CD4-positive, alpha-beta memory T cell (primary cell): ENCODE measurements at regions not wholly inside any gene's neighbourhood (a gene's known extent, or its start where the extent isn't known, plus 50 kb on each side); places are given as distances from the start of the nearest gene placed in this dataset.

Experiments
- CTCF ChIA-PET: fragments of 350-600 bp; sonication (Branson Sonifier 250); formaldehyde crosslinking; loops from one replicate; lab custom pipeline; 2021; ENCODE audit warnings: inconsistent platforms; ENCODE audit not compliant: partially characterized antibody; lab: Charles Lee
- POLR2A ChIA-PET: fragments of 350-600 bp; sonication (Branson Sonifier 250); formaldehyde crosslinking; loops from one replicate; lab custom pipeline; 2021; ENCODE audit not compliant: partially characterized antibody; lab: Charles Lee
- DNase-seq, 5 donors: peaks; one replicate each; pipeline versions ENCODE4 v3.0.0 to v3.0.0-alpha.2; 2020 to 2022; ENCODE audit warnings: mixed read lengths in 1 of 5
- H3K27ac ChIP-seq: one replicate; pipeline ENCODE4 v1.7.0; 2013; ENCODE audit warnings: low read depth, low read length
- H3K27me3 ChIP-seq: 2 replicates; pipeline ENCODE4 v1.7.0; 2013; ENCODE audit warnings: mild to moderate bottlenecking, low read length, moderate library complexity; ENCODE audit not compliant: insufficient read depth
- H3K36me3 ChIP-seq: 2 replicates; pipeline ENCODE4 v1.7.0; 2013; ENCODE audit warnings: mild to moderate bottlenecking, low read length, moderate library complexity; ENCODE audit not compliant: insufficient read depth
- H3K4me1 ChIP-seq: 2 replicates; pipeline ENCODE4 v1.7.0; 2013; ENCODE audit warnings: mild to moderate bottlenecking, low read length, moderate library complexity; ENCODE audit not compliant: insufficient read depth
- H3K4me3 ChIP-seq, 2 donors: one replicate each; pipeline ENCODE4 v1.7.0; 2013; ENCODE audit warnings: low read length in 2 of 2, mild to moderate bottlenecking in 1 of 2
- H3K9me3 ChIP-seq, 2 donors: one replicate each; pipeline ENCODE4 v1.7.0; 2013; ENCODE audit warnings: low read length in 2 of 2, control low read depth in 1 of 2; ENCODE audit not compliant: control insufficient read depth in 1 of 2
- H3K27ac Mint-ChIP-seq, 7 donors: one replicate each; pipeline ENCODE4 v1.8.0; 2020 to 2021; ENCODE audit warnings: mixed read lengths in 7 of 7, mild to moderate bottlenecking in 6 of 7, inconsistent platforms in 3 of 7, moderate library complexity in 3 of 7
- H3K27me3 Mint-ChIP-seq, 2 donors: one replicate each; pipeline ENCODE4 v1.8.0; 2020 to 2021; ENCODE audit warnings: mixed read lengths in 2 of 2
- H3K36me3 Mint-ChIP-seq, 2 donors: one replicate each; pipeline ENCODE4 v1.8.0; 2020 to 2021; ENCODE audit warnings: mixed read lengths in 2 of 2, inconsistent platforms in 1 of 2, mild to moderate bottlenecking in 1 of 2
- H3K4me1 Mint-ChIP-seq, 4 donors: one replicate each; pipeline ENCODE4 v1.8.0; 2020 to 2021; ENCODE audit warnings: mixed read lengths in 4 of 4, mild to moderate bottlenecking in 1 of 4
- H3K4me3 Mint-ChIP-seq, 8 donors: one replicate each; pipeline ENCODE4 v1.8.0; 2020 to 2021; ENCODE audit warnings: mixed read lengths in 8 of 8, mild to moderate bottlenecking in 7 of 8, moderate library complexity in 6 of 8, inconsistent platforms in 3 of 8
- H3K9me3 Mint-ChIP-seq, 8 donors: one replicate each; pipeline ENCODE4 v1.8.0; 2020 to 2021; ENCODE audit warnings: mixed read lengths in 8 of 8, mild to moderate bottlenecking in 5 of 8, inconsistent platforms in 3 of 8, moderate library complexity in 1 of 8
- intact Hi-C: fragments of 100-400 bp; cut with micrococcal nuclease; formaldehyde crosslinking; loops from one replicate; pipeline ENCODE4 v1.15.1; 2023

GRCh38 chrX:51834076-51834475 is 59.3 kb upstream of the MAGED1 start:
- H3K4me3 Mint-ChIP-seq = no peak overlapping the region
- Histone ChIP-seq H3K4me1 (no peaks in the 10 kb centered on the region), H3K4me3 (no peak overlapping the region), H3K27me3 (no peaks in the 10 kb centered on the region), H3K9me3 (no peaks in the 10 kb centered on the region), H3K27ac (no peak overlapping the region), H3K36me3 (no peaks in the 10 kb centered on the region)
- H3K27ac Mint-ChIP-seq = no peak overlapping the region
- H3K9me3 Mint-ChIP-seq = no peaks in the 10 kb centered on the region
- ChIA-PET CTCF (no interaction called here), POLR2A (no interaction called here)
- DNase-seq = no peak
- peaks cover 13 to 16% of the 10 kb centered on the region in 2 donors for H3K36me3 Mint-ChIP-seq
- intact Hi-C loops = no loop called here
- H3K4me1 Mint-ChIP-seq = peaks cover 2 to 13% (median 8%) of the 10 kb centered on the region in 4 donors
- no peaks in the 10 kb centered on the region for H3K27me3 Mint-ChIP-seq

DNA sequence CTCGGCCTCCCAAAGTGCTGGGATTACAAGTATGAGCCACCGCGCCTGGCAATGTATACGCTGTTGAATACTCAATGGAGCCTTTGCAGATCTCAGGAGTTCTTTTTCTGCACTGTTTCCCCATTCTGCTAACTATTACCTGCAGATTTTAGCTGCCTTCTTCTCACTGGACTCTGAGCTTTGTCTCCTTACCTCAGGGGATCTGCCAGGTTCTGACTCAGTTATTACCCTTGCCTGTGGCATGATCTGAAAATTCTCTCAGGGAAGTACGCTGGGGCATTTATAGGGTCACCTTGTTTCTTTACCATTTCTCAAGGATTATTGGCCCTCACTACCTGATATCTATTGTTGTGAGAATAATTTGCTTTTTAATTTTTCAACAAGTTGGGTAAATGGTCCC is 56.6 kb upstream of the MAGED1 start:
- Histone ChIP-seq H3K4me3 (no peak overlapping the region), H3K27me3 (no peaks in the 10 kb centered on the region), H3K4me1 (no peaks in the 10 kb centered on the region), H3K36me3 (no peaks in the 10 kb centered on the region), H3K27ac (no peak overlapping the region), H3K9me3 (no peaks in the 10 kb centered on the region)
- ChIA-PET POLR2A (no interaction called here), CTCF (no interaction called here)
- Mint-ChIP-seq H3K27ac (no peak overlapping the region), H3K4me1 (peaks cover 2 to 13% (median 8%) of the 10 kb centered on the region in 4 donors), H3K4me3 (no peak overlapping the region), H3K9me3 (no peaks in the 10 kb centered on the region), H3K27me3 (no peaks in the 10 kb centered on the region), H3K36me3 (peaks cover 13 to 16% of the 10 kb centered on the region in 2 donors)
- no peak for DNase-seq
- intact Hi-C loops = no loop called here

- Mint-ChIP-seq H3K27ac (peak overlapping the region in 1 of 7 donors; percentile 41), H3K9me3 (no peaks in the 10 kb centered on the region), H3K36me3 (peaks cover 11 to 12% of the 10 kb centered on the region in 2 donors), H3K27me3 (no peaks in the 10 kb centered on the region), H3K4me3 (no peak overlapping the region), H3K4me1 (peaks cover 0 to 10% (median 6%) of the 10 kb centered on the region in 4 donors)
- intact Hi-C loops = no loop called here
- no peaks in the 10 kb centered on the region for H3K4me1 ChIP-seq
- no peaks in the 10 kb centered on the region for H3K36me3 ChIP-seq
- no peak overlapping the region for H3K4me3 ChIP-seq
- H3K27me3 ChIP-seq = no peaks in the 10 kb centered on the region
- DNase-seq = no peak
- no peak overlapping the region for H3K27ac ChIP-seq
- ChIA-PET CTCF (no interaction called here), POLR2A (no interaction called here)
- no peaks in the 10 kb centered on the region for H3K9me3 ChIP-seq
Observed at GRCh38 chrX:51837451-51837850, 56.0 kb upstream of the MAGED1 start.

GRCh38 chrX:51837921-51838320 is 55.5 kb upstream of the MAGED1 start:
- H3K4me1 Mint-ChIP-seq = peaks cover 0 to 6% (median 5%) of the 10 kb centered on the region in 4 donors
- no peak overlapping the region for H3K4me3 Mint-ChIP-seq
- DNase-seq = no peak
- no peaks in the 10 kb centered on the region for H3K4me1 ChIP-seq
- POLR2A ChIA-PET = no interaction called here
- H3K4me3 ChIP-seq = no peak overlapping the region
- H3K27ac ChIP-seq = no peak overlapping the region
- no peak overlapping the region for H3K27ac Mint-ChIP-seq
- CTCF ChIA-PET = no interaction called here
- H3K36me3 Mint-ChIP-seq = peaks cover 9 to 11% of the 10 kb centered on the region in 2 donors
- H3K36me3 ChIP-seq = no peaks in the 10 kb centered on the region
- H3K9me3 Mint-ChIP-seq = no peaks in the 10 kb centered on the region
- H3K27me3 Mint-ChIP-seq = no peaks in the 10 kb centered on the region
- no peaks in the 10 kb centered on the region for H3K27me3 ChIP-seq
- intact Hi-C loops = no loop called here
- no peaks in the 10 kb centered on the region for H3K9me3 ChIP-seq
